Stimulated activated CD8-positive, alpha-beta memory T cell treated with anti-CD3 and anti-CD28 coated beads, Interleukin-12 subunit alpha, Interleukin-12 subunit beta, amount 100 ng/mL, for 24 hours (primary cell): ENCODE measurements at regions not wholly inside any gene's neighbourhood (a gene's known extent, or its start where the extent isn't known, plus 50 kb on each side); places are given as distances from the start of the nearest gene placed in this dataset.
"Not testable (repeated sequence)": the region's sequence is repeated elsewhere in the genome, so short reads cannot be mapped to it uniquely, and the experiment has no call there.

Experiments
- DNase-seq: peaks from one replicate; pipeline ENCODE4 v3.0.0-alpha.2; 2020; ENCODE audit errors: extremely low read depth

DNA sequence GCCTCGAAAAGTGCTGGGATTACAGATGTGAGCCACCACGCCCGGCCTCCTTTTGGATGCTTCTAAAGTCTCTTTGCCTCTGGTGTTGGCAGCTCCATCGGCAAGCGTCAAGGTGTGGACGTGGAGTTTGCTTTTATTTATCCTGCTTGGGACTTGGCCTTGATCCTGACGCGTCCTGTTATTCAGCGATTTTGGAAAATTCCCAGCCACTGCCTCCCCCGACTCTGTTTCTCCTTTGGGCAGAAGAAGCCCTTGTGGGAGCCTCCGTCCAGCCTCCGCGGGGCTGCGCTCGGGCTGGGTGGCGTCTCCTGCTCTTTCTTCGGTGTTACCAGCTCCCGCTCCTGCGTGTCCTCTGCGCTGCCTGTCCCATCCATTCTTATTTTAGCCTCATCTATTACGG, 151.7 kb downstream of the TMEM121 start:
- not testable (repeated sequence) for DNase-seq

DNA sequence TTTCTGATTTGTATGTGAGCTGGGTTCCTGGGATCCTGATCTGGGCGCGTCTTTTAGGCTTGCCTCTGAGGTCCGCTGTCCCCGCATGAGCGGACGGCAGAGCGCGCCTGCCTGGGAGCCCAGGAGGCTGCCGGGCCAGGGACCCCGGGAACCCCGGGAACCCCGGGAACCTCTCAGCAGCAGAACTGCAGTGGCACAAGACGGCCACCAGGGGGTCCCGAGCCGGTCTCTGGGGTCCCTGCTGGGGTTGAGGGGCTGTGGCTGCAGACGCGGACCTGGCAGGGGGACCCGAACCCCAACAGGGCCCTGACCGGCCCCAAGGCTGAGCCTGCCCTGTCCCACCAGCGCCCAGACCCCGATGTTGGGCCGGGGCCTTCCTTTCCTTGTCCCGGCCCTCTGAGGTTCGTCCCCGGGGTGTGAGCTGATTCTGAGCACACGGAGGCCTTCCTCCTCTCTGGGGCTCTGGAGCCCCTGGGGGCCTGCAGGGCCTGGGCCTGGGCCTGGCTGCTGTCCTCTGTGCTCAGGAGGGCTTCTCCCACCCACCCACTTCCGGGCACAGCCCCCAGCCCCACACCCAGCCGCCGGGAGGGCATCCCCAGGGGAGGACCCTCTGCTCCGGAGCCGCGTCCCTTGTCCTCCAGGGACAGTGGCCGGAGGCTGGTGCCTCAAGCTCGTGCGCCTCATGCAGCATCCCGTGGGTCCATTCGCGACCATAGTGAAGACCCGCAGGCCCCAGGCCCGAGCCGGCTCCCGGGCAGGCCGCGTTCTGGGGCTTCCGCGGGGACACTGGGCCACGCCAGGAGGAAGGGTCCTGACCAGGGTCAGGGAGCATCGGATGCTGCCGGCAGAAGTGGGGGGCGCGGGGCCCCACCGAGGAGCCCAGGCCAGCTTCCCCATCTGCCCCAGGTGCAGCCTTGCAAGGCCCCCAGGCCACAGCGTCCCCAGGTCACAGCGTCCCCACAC, 152.9 kb downstream of the TMEM121 start:
- DNase-seq: not testable (repeated sequence)

DNA sequence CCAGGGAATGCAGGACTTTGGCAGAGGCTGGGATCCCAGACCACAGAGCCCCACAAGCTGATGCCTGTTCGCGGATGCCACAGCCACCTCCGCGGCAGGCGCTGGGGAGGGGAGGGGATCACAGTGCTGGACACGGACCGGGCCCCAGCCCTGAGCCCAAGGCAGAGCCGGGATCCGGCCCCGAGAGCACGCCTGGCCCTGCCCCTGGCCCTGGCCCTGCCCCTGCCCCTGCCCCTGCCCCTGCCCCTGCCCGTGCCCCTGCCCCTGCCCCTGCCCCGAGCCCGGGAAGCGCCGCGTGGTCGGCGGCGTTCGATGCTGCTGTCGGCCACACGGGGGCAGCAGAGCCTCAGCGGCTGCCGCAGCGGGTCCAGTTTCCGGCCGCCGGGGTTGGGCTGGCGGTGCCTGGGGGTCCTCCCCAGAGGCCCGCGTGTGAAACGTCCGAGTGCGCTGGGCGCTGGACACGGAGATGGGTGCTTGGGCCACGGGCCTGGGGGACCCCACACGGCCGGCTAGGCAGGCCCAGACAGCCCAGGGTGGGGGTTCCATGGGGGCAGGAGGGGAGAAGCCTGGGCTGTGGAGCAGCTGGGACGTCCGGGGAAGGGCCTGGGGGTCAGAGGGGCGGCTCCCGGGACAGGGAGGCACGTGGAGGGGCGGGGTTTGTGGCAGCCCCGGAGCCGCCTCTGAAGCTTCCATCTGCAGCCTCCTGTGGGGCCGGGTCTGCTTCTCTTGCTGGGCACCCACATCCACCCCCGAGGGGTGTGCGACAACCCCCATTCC, 153.8 kb downstream of the TMEM121 start:
- DNase-seq: not testable (repeated sequence)

DNA sequence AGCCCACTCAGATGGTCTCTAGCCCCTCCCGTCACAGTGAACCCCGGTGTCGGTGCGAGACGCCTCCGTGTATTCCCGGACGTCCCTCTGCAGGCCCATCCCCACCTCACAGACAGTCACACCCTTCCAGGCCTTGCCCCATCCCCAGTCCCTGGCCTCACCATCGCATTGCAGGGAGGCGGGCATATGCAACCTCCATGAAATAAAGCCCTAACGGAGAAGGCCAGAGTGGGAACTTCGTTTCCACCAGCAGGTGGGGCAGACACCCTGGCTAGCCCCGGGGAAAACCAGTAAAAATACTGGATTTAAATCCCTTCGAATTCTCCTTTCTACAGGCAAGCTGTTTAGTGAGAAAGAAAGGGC, 154.3 kb downstream of the TMEM121 start:
- DNase-seq: not testable (repeated sequence)

DNA sequence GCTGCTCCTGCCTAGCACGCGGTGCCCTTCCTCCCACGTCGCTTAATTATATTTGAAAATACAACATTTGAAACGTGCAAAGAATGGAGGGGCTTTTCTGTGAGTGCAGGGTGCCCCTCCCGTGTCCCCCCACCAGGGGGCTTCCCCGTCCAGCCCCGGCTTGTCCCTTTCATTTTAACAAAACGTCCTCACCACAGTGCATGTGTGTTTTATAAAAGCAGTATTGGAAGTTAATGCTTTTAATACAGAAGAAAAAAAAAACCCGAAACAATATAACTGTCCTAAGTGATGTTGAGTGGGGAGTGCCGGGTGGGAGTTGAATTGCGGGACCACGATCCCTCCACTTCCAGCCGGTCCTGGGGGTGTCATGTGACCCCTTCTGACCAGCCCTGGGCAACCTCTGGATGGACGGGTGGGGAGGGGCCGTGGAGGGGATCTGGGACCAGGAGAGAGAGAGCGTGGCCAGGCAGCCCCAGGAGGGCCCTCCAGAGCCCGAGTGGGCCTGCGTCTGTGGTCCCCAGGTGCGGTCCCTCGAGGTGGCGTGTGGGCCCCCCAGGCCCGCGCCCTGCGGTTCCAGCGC, 155.3 kb downstream of the TMEM121 start:
- DNase-seq: not testable (repeated sequence)

DNA sequence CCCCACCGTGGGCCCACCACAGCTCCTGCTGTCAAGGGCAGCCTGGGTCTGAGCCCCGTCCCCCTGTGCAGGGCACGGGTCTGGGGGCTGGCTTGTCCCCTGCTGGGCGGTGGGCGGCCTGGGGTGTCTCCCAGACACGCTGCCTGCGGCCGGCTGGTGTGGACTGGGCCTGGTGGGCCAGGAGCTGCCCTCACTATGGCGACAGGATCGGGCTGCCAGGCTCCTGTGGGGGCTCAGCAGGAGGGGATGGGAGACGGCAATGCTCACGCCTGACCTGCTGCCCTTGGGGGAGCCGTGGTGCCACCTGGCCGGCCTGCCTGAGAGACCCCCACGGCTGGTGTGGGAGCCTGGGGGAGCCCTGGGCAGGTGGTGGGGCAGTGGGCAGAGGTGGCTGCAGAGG, 156.1 kb downstream of the TMEM121 start:
- DNase-seq: not testable (repeated sequence)

DNA sequence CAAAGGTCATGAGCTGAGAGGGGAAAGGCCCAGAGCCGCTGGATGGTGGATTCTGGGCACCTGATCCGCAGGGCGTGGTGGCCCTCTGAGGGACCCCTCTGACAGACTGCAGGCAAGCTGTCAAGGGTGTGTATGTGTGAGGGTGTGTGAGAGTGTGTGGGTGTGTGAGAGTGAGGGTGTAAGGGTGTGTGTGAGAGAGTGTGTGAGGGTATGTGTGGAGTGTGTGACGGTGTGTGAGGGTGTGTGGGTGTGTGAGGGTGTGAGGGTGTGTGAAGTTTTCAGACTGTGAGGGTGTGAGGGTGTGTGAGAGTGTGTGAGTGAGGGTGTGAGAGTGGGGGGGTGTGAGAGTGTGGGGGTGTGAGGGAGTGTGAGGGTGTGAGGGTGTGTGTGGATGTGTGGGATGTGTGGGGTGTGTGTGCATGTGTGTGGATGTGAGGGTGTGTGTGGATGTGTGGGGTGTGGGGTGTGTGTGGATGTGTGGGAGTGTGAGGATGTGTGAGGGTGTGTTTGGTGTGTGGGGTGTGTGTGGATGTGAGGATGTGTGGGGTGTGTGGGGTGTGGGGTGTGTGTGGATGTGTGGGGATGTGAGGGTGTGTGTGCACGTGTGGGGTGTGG, 156.7 kb downstream of the TMEM121 start:
- DNase-seq: no peak

DNA sequence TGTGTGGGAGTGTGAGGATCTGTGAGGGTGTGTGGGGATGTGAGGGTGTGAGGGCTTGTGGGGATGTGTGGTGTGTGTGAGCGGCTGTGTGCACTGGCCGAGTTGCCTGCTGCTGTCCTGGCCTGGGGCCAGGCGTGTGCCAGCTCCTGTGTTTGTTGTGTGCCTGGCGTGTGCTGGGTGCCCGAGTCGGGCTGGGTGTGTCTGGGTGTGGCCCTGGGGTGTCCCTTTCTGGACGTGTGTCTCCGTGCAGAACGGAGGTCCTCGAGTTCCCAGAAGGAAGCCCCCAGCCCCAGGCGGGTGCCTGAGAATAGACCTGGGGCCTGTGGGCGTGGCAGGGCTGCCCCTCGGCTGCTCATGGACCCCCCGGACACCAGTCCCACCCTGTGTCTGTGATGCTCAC, 157.7 kb downstream of the TMEM121 start:
- not testable (repeated sequence) for DNase-seq

DNA sequence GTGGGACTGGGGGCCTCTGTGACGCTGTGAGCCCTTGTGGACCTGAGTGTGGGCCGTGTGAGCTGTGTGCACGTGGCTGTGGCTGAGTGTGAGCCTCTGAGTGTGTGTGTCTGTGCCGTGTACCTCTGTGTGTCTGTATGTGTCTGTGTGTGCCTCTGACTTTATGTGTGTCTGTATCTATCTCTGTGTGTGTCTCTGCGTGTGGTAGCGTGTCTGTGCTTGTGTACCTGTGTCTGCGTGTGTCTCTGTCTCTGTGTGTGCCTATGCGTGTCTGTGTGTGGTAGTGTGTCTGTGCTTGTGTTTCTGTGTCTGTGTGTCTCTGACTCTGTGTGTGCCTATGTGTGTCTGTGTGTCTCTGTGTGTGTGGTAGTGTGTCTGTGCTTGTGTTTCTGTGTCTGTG, 158.2 kb downstream of the TMEM121 start:
- DNase-seq: not testable (repeated sequence)

DNA sequence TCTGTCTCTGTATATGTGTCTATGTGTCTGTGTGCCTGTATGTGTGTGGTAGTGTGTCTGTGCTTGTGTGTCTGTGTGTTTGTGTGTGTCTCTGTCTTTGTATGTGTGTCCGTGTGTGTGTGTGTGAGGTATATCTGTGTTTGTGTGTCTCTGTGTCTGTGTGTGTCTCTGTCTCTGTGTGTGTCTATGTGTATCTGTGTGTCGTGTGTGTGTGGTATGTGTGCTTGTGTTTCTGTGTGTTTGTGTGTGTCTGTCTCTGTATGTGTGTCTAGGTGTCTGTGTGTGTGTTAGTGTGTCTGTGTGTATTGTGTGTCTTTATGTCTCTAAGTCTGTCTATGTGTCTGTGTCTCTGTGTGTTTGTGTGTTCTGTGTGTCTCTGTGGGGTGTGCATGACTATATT, 158.6 kb downstream of the TMEM121 start:
- no peak for DNase-seq

DNA sequence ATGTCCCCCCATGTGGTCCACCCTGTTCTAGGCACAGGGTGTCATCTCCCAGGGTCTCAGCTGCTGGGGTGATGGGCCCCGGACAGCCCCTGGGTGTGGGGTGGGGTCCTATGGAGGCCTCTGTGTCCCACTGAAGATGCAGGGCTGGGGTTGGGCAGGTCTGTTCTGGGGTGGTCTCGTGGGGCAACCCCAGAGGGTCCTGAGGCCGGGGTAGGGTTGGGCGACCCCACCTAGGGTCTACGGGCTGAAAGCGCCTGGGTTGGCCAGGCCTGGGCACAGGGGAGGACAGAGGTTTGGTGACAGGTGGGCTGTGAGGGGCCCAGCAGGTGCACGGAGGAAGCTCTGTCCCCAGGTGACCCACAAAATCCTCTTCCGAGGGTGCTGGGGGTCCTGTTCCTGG, 159.2 kb downstream of the TMEM121 start:
- DNase-seq: not testable (repeated sequence)

DNA sequence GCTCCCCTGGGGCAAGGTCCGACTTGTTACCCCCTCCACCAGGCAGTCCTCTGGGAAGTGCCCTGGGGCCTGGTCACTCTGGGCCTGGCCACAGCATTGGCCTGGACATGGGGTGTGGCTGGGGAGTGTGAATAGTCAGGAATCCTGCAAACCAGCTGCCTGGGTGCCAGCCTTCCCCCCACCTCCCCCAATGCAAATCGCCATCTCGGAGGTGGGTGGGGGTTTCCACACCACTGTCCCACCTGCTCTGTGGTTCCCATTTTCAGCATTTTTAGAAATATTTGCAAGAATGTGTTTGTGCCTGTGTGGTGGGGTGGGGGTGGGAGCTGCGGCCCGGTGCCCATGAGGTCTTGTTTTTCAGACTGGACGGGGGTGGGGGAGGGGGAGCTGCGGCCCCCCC, 159.7 kb downstream of the TMEM121 start:
- not testable (repeated sequence) for DNase-seq

DNA sequence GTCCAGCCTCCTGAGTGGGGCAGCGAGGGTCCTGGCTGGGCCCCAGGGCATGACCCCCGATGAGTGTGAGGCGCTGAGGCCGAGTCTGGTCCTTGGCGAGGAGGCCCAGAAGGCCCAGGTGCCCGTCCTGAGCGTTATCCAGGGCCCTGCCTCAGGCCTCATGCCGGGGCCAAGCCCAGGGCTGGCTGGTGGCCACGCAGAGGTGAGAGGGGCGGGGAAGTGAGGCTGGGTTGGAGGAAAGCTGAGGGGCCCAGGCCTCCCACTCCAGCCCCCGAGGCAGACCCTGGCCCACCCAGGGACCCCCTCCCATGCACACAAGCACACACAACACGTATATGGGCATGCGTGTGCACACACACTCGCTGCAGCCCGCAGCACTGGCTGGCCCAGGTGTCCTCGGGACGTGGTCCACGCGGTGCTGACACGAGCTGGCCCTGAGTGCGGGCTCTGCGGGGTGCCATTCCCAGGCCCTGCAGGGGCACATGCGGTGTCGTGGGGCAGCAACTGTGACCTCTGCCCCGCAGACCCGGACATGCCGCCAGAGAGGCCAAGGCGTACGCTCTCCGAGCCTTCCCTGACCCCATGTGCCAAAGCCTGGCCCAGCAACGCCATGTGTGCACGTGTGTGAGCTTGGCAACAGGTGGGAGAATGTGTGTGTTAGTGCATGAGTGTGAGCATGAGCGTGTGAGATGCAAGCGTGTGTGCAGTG, 160.2 kb downstream of the TMEM121 start:
- DNase-seq: not testable (repeated sequence)

DNA sequence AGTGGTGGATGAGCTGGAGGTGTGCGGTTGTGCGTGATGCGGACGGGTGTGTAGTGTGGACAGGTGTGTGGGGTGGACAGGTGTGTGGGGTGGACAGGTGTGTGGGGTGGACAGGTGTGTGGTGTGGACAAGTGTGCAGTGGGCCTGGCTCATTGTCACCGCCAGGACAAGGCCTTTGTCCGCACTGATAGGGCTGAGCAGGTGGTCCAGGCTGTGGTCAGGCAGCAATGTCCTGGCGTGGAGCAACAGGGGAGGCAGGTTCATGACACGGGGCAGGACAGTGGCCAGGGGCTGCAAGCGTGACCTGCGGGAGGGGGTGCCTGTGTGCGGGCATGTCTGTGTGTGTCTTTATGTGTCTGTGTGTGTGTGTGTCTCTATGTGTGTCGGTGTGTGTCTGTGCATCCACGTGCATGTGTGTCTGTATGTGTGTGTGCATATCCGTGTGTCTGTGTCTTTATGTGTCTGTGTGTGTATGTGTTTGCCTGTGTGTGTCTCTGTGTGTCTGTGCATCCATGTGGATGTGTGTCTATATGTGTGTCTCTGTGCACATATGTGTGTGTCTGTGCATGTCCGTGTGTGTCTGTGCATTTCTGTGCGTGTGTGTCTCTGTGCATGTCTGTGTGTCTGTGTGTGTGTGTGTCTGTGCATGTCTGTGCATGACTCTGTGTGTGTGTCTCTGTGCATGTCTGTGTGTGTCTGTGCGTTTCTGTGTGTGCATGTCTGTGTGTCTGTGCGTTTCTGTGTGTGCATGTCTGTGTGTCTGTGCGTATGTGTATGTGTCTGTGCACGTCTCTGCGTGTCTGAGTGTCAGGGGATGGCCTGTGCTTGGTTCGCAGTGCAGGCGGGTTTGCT, 161.0 kb downstream of the TMEM121 start:
- not testable (repeated sequence) for DNase-seq

DNA sequence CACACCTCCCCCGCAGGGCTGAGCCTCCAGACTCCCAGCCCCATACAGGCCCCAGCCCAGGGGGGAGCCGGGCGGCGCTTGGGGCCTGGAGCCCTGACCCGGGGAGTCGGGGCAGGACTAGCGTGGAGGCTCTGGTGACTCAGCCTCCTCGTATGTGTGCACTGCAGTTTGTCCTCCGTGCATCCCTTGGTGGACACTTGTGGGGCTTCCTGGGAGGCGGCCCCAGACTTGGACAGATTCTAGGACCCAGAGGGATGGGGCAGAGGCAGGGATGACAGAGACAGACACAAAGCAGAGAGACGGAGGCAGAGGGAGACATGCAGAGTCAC, 161.6 kb downstream of the TMEM121 start:
- DNase-seq: not testable (repeated sequence)

DNA sequence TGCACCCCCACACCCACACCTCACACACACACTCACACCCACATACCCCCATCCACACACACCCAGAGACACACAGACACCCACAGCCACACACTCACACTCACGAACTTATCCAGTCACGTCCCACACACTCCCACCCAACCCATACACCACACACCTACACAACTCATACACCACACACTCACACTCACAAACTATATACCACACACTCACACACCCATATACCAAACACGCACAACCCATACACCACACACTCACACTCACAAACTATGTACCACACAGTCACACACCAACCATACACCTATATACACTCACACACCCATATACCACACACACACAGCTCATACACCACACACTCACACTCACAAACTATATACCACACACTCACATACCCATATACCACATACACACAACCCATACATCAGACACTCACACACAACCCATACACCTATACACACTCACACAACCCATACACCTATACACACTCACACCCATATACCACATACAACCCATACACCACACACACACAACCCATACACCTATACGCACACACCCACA, 162.4 kb downstream of the TMEM121 start:
- DNase-seq: not testable (repeated sequence)

DNA sequence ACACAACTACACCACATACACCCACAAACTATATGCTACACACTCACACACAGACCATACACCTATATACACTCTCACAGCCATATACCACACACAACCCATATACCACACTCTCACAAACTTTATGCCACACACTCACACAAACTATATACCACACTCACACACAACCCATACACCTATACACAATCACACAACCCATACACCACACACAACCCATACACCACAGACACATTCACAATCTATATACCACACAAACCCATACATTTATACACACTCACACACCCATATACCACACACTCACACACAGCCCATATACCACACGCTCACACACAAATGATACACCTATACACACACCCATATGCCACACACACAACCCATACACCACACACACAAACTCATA, 163.3 kb downstream of the TMEM121 start:
- no peak for DNase-seq

DNA sequence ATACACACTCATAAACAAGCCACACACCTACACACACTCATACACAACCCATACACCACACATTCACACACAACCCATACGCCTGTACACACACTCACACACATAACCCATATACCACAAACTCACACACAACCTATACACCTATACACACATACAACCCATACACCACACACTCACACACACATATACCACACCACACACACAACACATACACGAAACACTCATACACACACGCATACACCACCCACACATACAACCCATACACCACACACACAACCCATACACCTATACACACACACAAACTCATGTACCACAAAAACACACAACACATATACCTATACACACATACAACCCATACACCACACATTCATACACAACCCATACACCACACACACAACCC, 164.3 kb downstream of the TMEM121 start:
- DNase-seq: no peak

DNA sequence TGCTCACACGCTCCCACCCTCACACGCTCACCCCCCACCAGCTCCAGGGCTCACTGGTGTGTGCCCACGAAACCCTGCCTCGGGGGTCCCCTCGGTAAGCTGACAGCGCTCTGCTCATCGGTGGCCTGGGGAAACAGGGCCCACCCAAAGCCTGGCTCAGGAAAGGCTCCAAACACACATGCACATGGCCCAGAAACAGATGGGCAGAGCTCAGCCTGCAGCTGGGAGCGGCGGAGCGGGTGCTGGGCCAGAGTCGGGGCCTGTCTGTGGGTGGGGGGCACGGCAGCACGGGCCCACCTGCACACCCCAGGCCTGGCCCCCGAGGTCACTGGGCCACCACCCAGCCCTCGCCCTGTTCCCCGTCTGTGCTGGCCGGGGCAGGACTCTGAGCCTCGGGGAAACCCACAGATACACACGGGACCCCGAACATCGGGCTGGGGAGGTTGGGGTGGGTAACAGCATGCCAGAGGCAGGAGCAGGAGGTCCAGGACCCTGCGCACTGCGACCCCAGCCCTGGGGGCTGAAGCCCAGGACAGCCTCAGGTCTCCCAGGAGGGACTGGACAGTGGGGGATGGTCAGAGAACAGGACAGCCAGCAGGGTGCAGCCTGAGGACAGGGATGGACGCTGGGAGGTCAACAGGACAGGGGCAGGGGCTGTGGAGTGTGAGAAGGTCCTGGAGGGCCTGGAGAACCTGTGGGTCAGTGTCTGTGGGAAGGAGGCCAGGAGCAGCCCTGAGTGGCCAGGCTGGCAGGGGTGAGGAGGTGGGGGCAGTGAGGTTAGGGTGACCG, 165.1 kb downstream of the TMEM121 start:
- not testable (repeated sequence) for DNase-seq
